ENCODE measurements at regions not wholly inside any gene's neighbourhood (a gene's known extent, or its start where the extent isn't known, plus 50 kb on each side); places are given as distances from the start of the nearest gene placed in this dataset.

- DNase-seq, result no peak
- intact Hi-C loops (cut with micrococcal nuclease; ENCODE audit: unreplicated experiment), result no loop called here
- no peak overlapping the region for H3K27ac Mint-ChIP-seq (ENCODE audit: unreplicated experiment)
- no peaks in the 10 kb centered on the region for H3K4me1 Mint-ChIP-seq (ENCODE audit: low read depth, unreplicated experiment)
- BruUV-seq (replicated peaks), result no TSS peak
- H3K36me3 Mint-ChIP-seq (ENCODE audit: insufficient read depth, unreplicated experiment), result no peaks in the 10 kb centered on the region
- H3K4me3 Mint-ChIP-seq (ENCODE audit: low read depth, unreplicated experiment), result no peak overlapping the region
- peaks cover 12% of the 10 kb centered on the region for H3K9me3 Mint-ChIP-seq (ENCODE audit: low read depth, unreplicated experiment)
- CTCF ChIA-PET, result no interaction called here
- TF ChIP-seq, protein P1, sequence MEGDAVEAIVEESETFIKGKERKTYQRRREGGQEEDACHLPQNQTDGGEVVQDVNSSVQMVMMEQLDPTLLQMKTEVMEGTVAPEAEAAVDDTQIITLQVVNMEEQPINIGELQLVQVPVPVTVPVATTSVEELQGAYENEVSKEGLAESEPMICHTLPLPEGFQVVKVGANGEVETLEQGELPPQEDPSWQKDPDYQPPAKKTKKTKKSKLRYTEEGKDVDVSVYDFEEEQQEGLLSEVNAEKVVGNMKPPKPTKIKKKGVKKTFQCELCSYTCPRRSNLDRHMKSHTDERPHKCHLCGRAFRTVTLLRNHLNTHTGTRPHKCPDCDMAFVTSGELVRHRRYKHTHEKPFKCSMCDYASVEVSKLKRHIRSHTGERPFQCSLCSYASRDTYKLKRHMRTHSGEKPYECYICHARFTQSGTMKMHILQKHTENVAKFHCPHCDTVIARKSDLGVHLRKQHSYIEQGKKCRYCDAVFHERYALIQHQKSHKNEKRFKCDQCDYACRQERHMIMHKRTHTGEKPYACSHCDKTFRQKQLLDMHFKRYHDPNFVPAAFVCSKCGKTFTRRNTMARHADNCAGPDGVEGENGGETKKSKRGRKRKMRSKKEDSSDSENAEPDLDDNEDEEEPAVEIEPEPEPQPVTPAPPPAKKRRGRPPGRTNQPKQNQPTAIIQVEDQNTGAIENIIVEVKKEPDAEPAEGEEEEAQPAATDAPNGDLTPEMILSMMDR (IDR thresholded peaks at IDR 0.05; ENCODE audit: unreplicated experiment), result no peak
- no peaks in the 10 kb centered on the region for H3K27me3 Mint-ChIP-seq (ENCODE audit: unreplicated experiment)
Observed at GRCh38 chr11:41660585-41660984, 201.1 kb upstream of the LRRC4C start.

- BruUV-seq (replicated peaks), result no TSS peak
- TF ChIP-seq, protein P1 (IDR thresholded peaks at IDR 0.05; ENCODE audit: unreplicated experiment), result no peak
- CTCF ChIA-PET, result no interaction called here
- no peak overlapping the region for H3K4me3 Mint-ChIP-seq (ENCODE audit: low read depth, unreplicated experiment)
- no peaks in the 10 kb centered on the region for H3K27me3 Mint-ChIP-seq (ENCODE audit: unreplicated experiment)
- no peaks in the 10 kb centered on the region for H3K4me1 Mint-ChIP-seq (ENCODE audit: low read depth, unreplicated experiment)
- peaks cover 10% of the 10 kb centered on the region for H3K9me3 Mint-ChIP-seq (ENCODE audit: low read depth, unreplicated experiment)
- intact Hi-C loops (cut with micrococcal nuclease; ENCODE audit: unreplicated experiment), result no loop called here
- H3K27ac Mint-ChIP-seq (ENCODE audit: unreplicated experiment), result no peak overlapping the region
- DNase-seq, result no peak
- H3K36me3 Mint-ChIP-seq (ENCODE audit: insufficient read depth, unreplicated experiment), result no peaks in the 10 kb centered on the region
Observed at GRCh38 chr11:41665441-41666360, 206.2 kb upstream of the LRRC4C start.

DNA sequence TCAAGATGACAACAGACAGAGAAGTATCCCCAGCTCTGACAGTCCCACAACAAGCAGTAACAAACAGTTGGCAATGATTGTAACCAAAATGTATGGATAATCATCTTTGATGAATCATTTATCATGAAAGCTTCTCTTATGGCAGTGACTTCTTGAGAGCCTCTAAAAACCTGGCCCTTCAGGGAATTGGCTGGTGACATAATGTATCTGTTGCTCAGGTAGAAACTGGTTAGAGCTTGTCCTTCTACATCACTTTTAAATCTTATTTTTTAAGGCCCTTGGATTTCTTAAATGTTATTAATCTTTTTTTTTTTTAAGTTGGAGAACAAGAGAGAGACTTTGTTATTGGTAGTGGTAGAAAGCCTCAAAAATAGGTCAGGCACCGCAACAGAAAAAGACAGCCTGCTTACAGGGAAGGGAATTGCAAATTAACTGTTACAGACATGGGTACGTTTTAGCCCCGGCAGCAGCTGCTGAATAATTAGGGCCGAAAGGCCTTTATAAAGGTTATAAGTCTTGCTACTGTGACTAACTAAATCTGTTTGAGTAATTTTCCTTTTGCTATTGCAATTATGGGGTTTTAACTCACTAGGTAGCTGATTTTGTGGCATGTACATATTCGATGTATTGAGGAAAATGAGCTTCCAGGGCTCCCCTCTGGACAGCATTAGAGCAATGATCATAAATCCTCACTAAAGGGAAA lies 207.7 kb upstream of the LRRC4C start:
- BruUV-seq (replicated peaks), result no TSS peak
- no peak for DNase-seq
- H3K4me3 Mint-ChIP-seq (ENCODE audit: low read depth, unreplicated experiment), result no peak overlapping the region
- TF ChIP-seq, protein P1 (IDR thresholded peaks at IDR 0.05; ENCODE audit: unreplicated experiment), result no peak
- no peaks in the 10 kb centered on the region for H3K27me3 Mint-ChIP-seq (ENCODE audit: unreplicated experiment)
- H3K4me1 Mint-ChIP-seq (ENCODE audit: low read depth, unreplicated experiment), result no peaks in the 10 kb centered on the region
- intact Hi-C loops (cut with micrococcal nuclease; ENCODE audit: unreplicated experiment), result no loop called here
- CTCF ChIA-PET, result no interaction called here
- no peaks in the 10 kb centered on the region for H3K36me3 Mint-ChIP-seq (ENCODE audit: insufficient read depth, unreplicated experiment)
- peaks cover 13% of the 10 kb centered on the region for H3K9me3 Mint-ChIP-seq (ENCODE audit: low read depth, unreplicated experiment)
- no peak overlapping the region for H3K27ac Mint-ChIP-seq (ENCODE audit: unreplicated experiment)

- BruUV-seq (replicated peaks), result no TSS peak
- TF ChIP-seq, protein P1 (IDR thresholded peaks at IDR 0.05; ENCODE audit: unreplicated experiment), result no peak
- Mint-ChIP-seq H3K4me1 (ENCODE audit: low read depth, unreplicated experiment) (no peaks in the 10 kb centered on the region), H3K36me3 (ENCODE audit: insufficient read depth, unreplicated experiment) (no peaks in the 10 kb centered on the region), H3K9me3 (ENCODE audit: low read depth, unreplicated experiment) (peaks cover 16% of the 10 kb centered on the region), H3K27ac (ENCODE audit: unreplicated experiment) (no peak overlapping the region), H3K4me3 (ENCODE audit: low read depth, unreplicated experiment) (no peak overlapping the region), H3K27me3 (ENCODE audit: unreplicated experiment) (no peaks in the 10 kb centered on the region)
- DNase-seq, result no peak
- intact Hi-C loops (cut with micrococcal nuclease; ENCODE audit: unreplicated experiment), result no loop called here
- CTCF ChIA-PET, result no interaction called here
Observed at GRCh38 chr11:41675205-41675604, 215.8 kb upstream of the LRRC4C start.
